ENCODE measurements at regions not wholly inside any gene's neighbourhood (a gene's known extent, or its start where the extent isn't known, plus 50 kb on each side); places are given as distances from the start of the nearest gene placed in this dataset.

DNA sequence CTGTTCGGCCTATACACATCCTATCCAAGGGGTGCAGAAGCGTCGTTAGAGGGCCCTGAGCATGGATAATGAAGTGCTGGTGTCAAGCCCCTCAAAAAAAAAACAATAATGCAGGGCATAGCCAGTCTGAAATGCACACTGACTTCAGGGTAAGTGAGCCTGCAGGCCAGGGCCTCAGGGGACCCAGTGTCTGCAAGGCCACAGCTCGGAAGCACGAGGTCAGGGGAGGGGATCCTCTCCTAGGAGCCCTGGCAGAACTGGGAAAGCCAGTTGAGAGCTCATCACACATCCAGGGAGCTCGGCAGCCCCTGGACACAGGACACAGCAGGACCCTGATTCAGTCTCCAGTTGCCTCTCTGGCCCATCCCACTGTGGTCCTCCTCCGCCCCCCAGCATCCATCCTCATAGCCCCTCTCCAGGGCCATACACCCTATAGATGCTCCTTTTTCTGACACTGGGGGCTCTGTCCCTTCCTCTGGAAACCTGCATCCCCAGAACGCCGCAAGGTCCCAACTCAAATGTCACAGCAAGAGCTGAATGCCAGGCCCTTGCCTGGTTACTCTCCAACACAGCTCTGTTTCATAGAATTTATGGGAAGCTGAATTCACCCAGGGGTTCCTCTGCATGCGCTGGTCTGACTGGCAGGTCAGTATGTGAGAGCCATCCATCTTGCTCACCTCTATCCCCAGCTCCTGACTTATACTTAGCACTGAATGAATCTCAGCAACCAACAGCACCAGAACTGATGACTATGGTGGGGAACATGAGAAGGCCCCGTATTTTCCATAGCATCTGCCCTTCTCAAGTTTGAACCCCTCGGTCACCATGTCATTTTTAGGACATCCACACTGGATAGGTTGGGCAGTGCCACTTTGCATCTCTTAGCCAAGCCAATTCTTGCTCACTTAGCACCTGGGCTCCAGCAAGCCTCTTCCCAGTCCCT, 717.0 kb upstream of the IGFBP3 start:
- H3K27me3 ChIP-seq (ENCODE audit: control insufficient read depth, insufficient read depth, low read length) = no peaks in the 10 kb centered on the region
- H3K36me3 ChIP-seq (ENCODE audit: control insufficient read depth, insufficient read depth, low read length) = no peaks in the 10 kb centered on the region
- no peak overlapping the region for H3K4me3 ChIP-seq (ENCODE audit: low read depth, low read length)
- no peak for DNase-seq (ENCODE audit: low read depth)
- TF ChIP-seq, protein P1, sequence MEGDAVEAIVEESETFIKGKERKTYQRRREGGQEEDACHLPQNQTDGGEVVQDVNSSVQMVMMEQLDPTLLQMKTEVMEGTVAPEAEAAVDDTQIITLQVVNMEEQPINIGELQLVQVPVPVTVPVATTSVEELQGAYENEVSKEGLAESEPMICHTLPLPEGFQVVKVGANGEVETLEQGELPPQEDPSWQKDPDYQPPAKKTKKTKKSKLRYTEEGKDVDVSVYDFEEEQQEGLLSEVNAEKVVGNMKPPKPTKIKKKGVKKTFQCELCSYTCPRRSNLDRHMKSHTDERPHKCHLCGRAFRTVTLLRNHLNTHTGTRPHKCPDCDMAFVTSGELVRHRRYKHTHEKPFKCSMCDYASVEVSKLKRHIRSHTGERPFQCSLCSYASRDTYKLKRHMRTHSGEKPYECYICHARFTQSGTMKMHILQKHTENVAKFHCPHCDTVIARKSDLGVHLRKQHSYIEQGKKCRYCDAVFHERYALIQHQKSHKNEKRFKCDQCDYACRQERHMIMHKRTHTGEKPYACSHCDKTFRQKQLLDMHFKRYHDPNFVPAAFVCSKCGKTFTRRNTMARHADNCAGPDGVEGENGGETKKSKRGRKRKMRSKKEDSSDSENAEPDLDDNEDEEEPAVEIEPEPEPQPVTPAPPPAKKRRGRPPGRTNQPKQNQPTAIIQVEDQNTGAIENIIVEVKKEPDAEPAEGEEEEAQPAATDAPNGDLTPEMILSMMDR (IDR thresholded peaks at IDR 0.05; ENCODE audit: insufficient read depth, low read depth, low read length) = no peak
- CTCF ChIA-PET = interaction anchor here (1.3 kb wide), 1 partner anchor 33 kb away, joined by 3 read pairs; no protein-coding TSS in a partner anchor
- POLR2A ChIA-PET = no interaction called here

DNA sequence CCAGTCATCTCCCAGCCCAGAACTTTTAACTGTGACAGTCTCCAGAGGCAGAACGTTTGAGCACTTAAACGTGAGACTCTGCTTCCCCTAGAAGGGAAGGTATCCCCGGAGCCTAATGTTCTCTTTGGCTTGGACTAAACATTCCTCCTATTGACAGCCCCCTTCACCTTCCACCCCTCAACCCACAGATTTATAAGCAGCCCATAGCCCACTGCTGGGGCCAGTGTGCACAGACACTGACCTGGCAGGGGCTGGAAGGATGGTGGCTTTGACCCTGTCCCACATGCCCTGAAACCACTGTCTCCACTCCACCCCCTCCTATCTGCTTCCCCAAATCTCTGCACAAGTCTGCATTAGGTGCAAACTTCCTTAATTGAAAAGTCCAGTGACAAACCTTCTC, 715.0 kb upstream of the IGFBP3 start:
- ChIA-PET CTCF (no interaction called here), POLR2A (no interaction called here)
- no peak for DNase-seq (ENCODE audit: low read depth)
- Histone ChIP-seq H3K4me3 (ENCODE audit: low read depth, low read length) (no peak overlapping the region), H3K36me3 (ENCODE audit: control insufficient read depth, insufficient read depth, low read length) (no peaks in the 10 kb centered on the region), H3K27me3 (ENCODE audit: control insufficient read depth, insufficient read depth, low read length) (no peaks in the 10 kb centered on the region)
- TF ChIP-seq, protein P1 (IDR thresholded peaks at IDR 0.05; ENCODE audit: insufficient read depth, low read depth, low read length) = no peak

DNA sequence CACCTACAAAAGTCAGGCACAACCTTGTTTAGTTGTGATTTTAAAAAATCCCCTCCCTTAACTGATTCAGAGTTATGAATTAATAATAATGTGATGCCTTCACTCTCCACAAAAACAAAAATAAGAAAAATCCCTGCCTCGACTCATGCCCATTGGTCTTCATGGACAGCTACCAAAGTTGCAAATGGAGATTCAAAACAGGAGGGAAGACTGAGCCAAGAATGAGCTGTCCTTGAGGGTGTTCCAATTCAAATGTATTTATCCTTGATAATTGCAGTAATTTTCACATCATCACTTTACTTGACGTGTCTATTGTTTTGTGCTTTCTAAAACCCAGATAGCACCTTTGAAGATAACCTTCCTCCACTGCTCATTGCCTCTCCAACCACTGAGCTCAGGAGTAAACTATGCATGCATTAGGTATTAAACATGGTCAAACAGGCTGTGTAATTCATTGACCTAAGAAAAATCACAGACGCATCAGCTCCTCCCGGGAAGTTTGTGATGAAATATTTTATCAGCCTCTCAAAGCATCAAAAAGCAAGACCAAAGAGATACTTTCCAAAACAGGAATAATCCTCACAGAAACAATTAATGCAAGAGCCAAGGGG, 712.7 kb upstream of the IGFBP3 start:
- no peaks in the 10 kb centered on the region for H3K27me3 ChIP-seq (ENCODE audit: control insufficient read depth, insufficient read depth, low read length)
- DNase-seq (ENCODE audit: low read depth) = no peak
- no peaks in the 10 kb centered on the region for H3K36me3 ChIP-seq (ENCODE audit: control insufficient read depth, insufficient read depth, low read length)
- ChIA-PET CTCF (interaction anchor here (1.0 kb wide), 1 partner anchor 12 kb away, joined by 4 read pairs; no protein-coding TSS in a partner anchor), POLR2A (no interaction called here)
- TF ChIP-seq, protein P1 (IDR thresholded peaks at IDR 0.05; ENCODE audit: insufficient read depth, low read depth, low read length) = no peak
- no peak overlapping the region for H3K4me3 ChIP-seq (ENCODE audit: low read depth, low read length)

DNA sequence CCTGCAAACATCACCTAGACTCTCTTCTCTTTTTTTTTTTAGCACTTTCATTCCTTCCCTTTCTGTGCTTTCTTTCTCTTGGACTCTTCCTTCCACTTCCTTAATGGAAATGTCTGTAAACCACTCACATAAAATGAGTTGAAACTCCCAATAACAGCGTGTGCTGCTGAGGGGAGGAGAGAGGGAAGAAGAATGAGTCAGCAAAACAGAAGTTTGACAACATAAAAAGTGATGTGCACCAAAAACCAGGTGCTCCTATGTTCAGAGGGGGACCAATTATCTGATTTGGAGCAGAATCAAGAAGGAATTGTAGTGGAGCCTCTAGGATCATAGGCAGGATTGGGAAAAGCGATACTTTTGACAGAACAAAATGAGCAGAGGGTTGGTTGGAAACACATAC, 712.1 kb upstream of the IGFBP3 start:
- H3K27me3 ChIP-seq (ENCODE audit: control insufficient read depth, insufficient read depth, low read length) = no peaks in the 10 kb centered on the region
- H3K36me3 ChIP-seq (ENCODE audit: control insufficient read depth, insufficient read depth, low read length) = no peaks in the 10 kb centered on the region
- ChIA-PET POLR2A (no interaction called here), CTCF (interaction anchor here (0.6 to 1.0 kb wide), 2 partner anchors 13 to 24 kb away, joined by 3 to 4 read pairs; no protein-coding TSS in a partner anchor)
- TF ChIP-seq, protein P1 (IDR thresholded peaks at IDR 0.05; ENCODE audit: insufficient read depth, low read depth, low read length) = no peak
- H3K4me3 ChIP-seq (ENCODE audit: low read depth, low read length) = no peak overlapping the region
- no peak for DNase-seq (ENCODE audit: low read depth)

DNA sequence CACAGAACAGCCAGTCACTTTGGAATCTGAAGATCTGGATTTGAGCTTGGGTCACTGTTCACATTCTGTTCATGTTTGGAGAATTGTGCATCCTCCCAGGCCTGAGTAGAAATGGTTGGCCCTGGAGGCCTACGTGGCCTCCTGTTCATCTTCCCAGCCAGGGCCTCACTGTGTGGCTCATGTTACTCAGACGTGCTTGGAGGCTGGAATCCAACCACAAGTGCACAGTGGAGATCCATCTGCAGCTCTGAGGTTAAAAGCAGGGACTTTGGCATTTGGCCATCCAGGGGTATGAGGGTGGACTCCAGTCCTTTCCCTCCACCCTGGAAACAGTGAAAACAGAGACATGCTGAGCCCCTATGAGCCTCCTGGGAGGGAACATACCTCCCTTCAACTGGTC, 709.0 kb upstream of the IGFBP3 start:
- H3K27me3 ChIP-seq (ENCODE audit: control insufficient read depth, insufficient read depth, low read length) = no peaks in the 10 kb centered on the region
- ChIA-PET POLR2A (interaction anchor here (0.6 kb wide), 1 partner anchor 219 kb away, joined by 3 read pairs; no protein-coding TSS in a partner anchor), CTCF (no interaction called here)
- no peaks in the 10 kb centered on the region for H3K36me3 ChIP-seq (ENCODE audit: control insufficient read depth, insufficient read depth, low read length)
- H3K4me3 ChIP-seq (ENCODE audit: low read depth, low read length) = no peak overlapping the region
- DNase-seq (ENCODE audit: low read depth) = peak; percentile 44
- TF ChIP-seq, protein P1 (IDR thresholded peaks at IDR 0.05; ENCODE audit: insufficient read depth, low read depth, low read length) = no peak
